ENCODE measurements at regions not wholly inside any gene's neighbourhood (a gene's known extent, or its start where the extent isn't known, plus 50 kb on each side); places are given as distances from the start of the nearest gene placed in this dataset.

DNA sequence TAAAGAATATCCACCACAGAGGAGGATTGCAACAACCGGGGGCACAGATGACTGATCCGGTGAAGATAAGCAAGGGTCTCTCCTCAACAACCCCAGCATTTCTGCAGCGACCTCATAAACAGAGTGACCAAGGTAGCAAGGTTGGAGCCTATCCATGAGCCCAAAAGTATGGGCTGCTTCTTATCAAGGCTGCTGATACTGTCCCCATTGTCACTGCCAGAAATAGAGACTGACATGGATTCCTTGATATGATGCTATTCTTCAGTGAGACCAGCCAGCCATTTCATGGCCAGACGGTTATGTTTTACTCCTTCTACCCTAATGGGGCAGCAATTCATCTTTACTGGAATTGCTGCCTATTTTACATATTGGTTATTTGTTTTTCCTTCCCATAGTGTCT is 61.9 kb upstream of the ARHGAP5 start:
- no peak for DNase-seq (ENCODE audit: low read depth in 1 of 2, low spot score in 2 of 2)
- H2AK5ac ChIP-seq (ENCODE audit: low read depth, low read length), result no peak overlapping the region
- H4K8ac ChIP-seq (ENCODE audit: extremely low read depth, insufficient read depth, low read length), result no peak overlapping the region
- H2AFZ ChIP-seq (ENCODE audit: low read length), result no peak overlapping the region
- H3K23ac ChIP-seq (ENCODE audit: insufficient read length), result no peak overlapping the region
- no peak for FAIRE-seq
- no peaks in the 10 kb centered on the region; a peak in 1 of 7 replicates for H3K27me3 ChIP-seq (replicated peaks in 1 of 4; ENCODE audit: control insufficient read depth in 3 of 4, extremely low read depth in 1 of 4, insufficient read depth in 3 of 4, low read length in 3 of 4)
- H2BK12ac ChIP-seq (ENCODE audit: low read depth, low read length), result no peak overlapping the region
- H3K4ac ChIP-seq (replicated peaks; ENCODE audit: insufficient read length, low read depth, low read length), result no peak overlapping the region
- no peak overlapping the region for H4K91ac ChIP-seq (replicated peaks; ENCODE audit: insufficient read length, low read length)
- H3K9me3 ChIP-seq (ENCODE audit: insufficient read depth in 2 of 2, low read depth in 1 of 2, low read length in 1 of 2), result no peaks in the 10 kb centered on the region
- H2BK15ac ChIP-seq (ENCODE audit: low read length), result no peak overlapping the region
- H2BK5ac ChIP-seq (ENCODE audit: low read depth, low read length), result no peak overlapping the region
- H2BK20ac ChIP-seq (ENCODE audit: low read length), result no peak overlapping the region
- no peak overlapping the region for H2BK120ac ChIP-seq (replicated peaks; ENCODE audit: low read depth, low read length)
- no peak overlapping the region for H3K4me2 ChIP-seq (ENCODE audit: insufficient read depth in 1 of 2, low read depth in 2 of 2, low read length in 2 of 2)
- no peak overlapping the region for H3K14ac ChIP-seq (ENCODE audit: insufficient read length)
- no peak overlapping the region for H3K56ac ChIP-seq (replicated peaks; ENCODE audit: insufficient read length, low read depth, low read length)
- no peak overlapping the region for H3K18ac ChIP-seq (ENCODE audit: extremely low read depth, low read length)
- H4K20me1 ChIP-seq (replicated peaks in 1 of 2; ENCODE audit: control insufficient read depth in 1 of 2, insufficient read depth in 2 of 2, low read length in 2 of 2), result no peaks in the 10 kb centered on the region
- H3K36me3 ChIP-seq (ENCODE audit: control insufficient read depth in 2 of 4, insufficient read depth in 4 of 4, low read length in 3 of 4), result no peaks in the 10 kb centered on the region
- no peaks in the 10 kb centered on the region for H3K23me2 ChIP-seq (ENCODE audit: low read depth, low read length)
- CTCF ChIA-PET (ENCODE audit: partially characterized antibody), result interaction anchor here (1.1 to 2.9 kb wide), 2 partner anchors 9 to 14 kb away, joined by 3 to 8 read pairs; no protein-coding TSS in a partner anchor
- POLR2A ChIA-PET (ENCODE audit: partially characterized antibody), result interaction anchor here (0.6 kb wide), 1 partner anchor 723 kb away, joined by 4 read pairs; no protein-coding TSS in a partner anchor
- no peak overlapping the region for H4K5ac ChIP-seq (ENCODE audit: insufficient read length, low read depth, low read length)
- H3K79me2 ChIP-seq (ENCODE audit: control insufficient read depth in 1 of 2, insufficient read depth in 2 of 2, low read length in 2 of 2), result no peaks in the 10 kb centered on the region
- no peak overlapping the region for H3K27ac ChIP-seq (ENCODE audit: low read depth, low read length)
- no peak overlapping the region for H3K4me3 ChIP-seq (ENCODE audit: extremely low read depth in 1 of 4, insufficient read depth in 2 of 4, low read depth in 3 of 4, low read length in 4 of 4)
- H3K79me1 ChIP-seq (ENCODE audit: low read depth, low read length), result no peaks in the 10 kb centered on the region
- no peak overlapping the region for H3K9ac ChIP-seq (replicated peaks in 1 of 4; ENCODE audit: extremely low read depth in 1 of 4, low read depth in 3 of 4, low read length in 3 of 4)
- WGBS, 2 experiments (ENCODE audit: extremely low coverage in 1 of 2, insufficient coverage in 1 of 2, insufficient read length in 1 of 2, insufficient replicate concordance in 2 of 2, low coverage in 1 of 2, low lambda C conversion rate in 2 of 2, missing lambda C conversion rate in 1 of 2), result 90% methylated on average over 4 of the region's 4 CpGs; no CpG with 5 or more reads in 1 of the 2 experiments
- peaks cover 0 to 2% (median 0%) of the 10 kb centered on the region in 4 experiments; a peak in 1 of 7 replicates for H3K4me1 ChIP-seq (replicated peaks in 1 of 4; ENCODE audit: control insufficient read depth in 3 of 4, insufficient read depth in 4 of 4, low read length in 3 of 4)
- TF ChIP-seq EGR1 (IDR thresholded peaks at IDR 0.05; ENCODE audit: borderline replicate concordance, low read depth, low read length), result no peak

Measured in H1 (cell line).